ENCODE measurements at regions not wholly inside any gene's neighbourhood (a gene's known extent, or its start where the extent isn't known, plus 50 kb on each side); places are given as distances from the start of the nearest gene placed in this dataset.

GRCh38 chr1:67991546-67991945, 58.9 kb downstream of the DIRAS3 start:
- DNase-seq (ENCODE audit: low spot score in 2 of 2), result no peak
- Histone ChIP-seq H3K4me3 (no peak overlapping the region), H3K36me3 (no peaks in the 10 kb centered on the region), H3K27ac (no peak overlapping the region), H3K4me1 (no peaks in the 10 kb centered on the region), H3K9me3 (no peaks in the 10 kb centered on the region), H3K27me3 (no peaks in the 10 kb centered on the region)
- intact Hi-C loops (cut with DNase I), result no loop called here
- no peak for TF ChIP-seq CTCF (IDR thresholded peaks at IDR 0.05)

- TF ChIP-seq CTCF (IDR thresholded peaks at IDR 0.05), result no peak
- H3K9me3 ChIP-seq, result no peaks in the 10 kb centered on the region
- intact Hi-C loops (cut with DNase I), result no loop called here
- no peak for DNase-seq (ENCODE audit: low spot score in 2 of 2)
- H3K4me1 ChIP-seq, result peaks cover 0 to 2% of the 10 kb centered on the region in 2 donors
- H3K36me3 ChIP-seq, result no peaks in the 10 kb centered on the region
- H3K27ac ChIP-seq, result no peak overlapping the region
- H3K4me3 ChIP-seq, result no peak overlapping the region
- H3K27me3 ChIP-seq, result no peaks in the 10 kb centered on the region
These were observed 62.4 kb downstream of the DIRAS3 start for GRCh38 chr1:67988066-67988465.

- Histone ChIP-seq H3K36me3 (no peaks in the 10 kb centered on the region), H3K27ac (no peak overlapping the region), H3K4me3 (no peak overlapping the region), H3K9me3 (no peaks in the 10 kb centered on the region), H3K4me1 (peaks cover 0 to 2% of the 10 kb centered on the region in 2 donors), H3K27me3 (no peaks in the 10 kb centered on the region)
- DNase-seq (ENCODE audit: low spot score in 2 of 2), result no peak
- no peak for TF ChIP-seq CTCF (IDR thresholded peaks at IDR 0.05)
- intact Hi-C loops (cut with DNase I), result no loop called here
These were observed 63.2 kb downstream of the DIRAS3 start for GRCh38 chr1:67987046-67987799.

- no peaks in the 10 kb centered on the region for H3K27me3 ChIP-seq
- intact Hi-C loops (cut with DNase I), result no loop called here
- DNase-seq (ENCODE audit: low spot score in 2 of 2), result no peak
- TF ChIP-seq CTCF (IDR thresholded peaks at IDR 0.05), result no peak
- no peak overlapping the region for H3K27ac ChIP-seq
- no peaks in the 10 kb centered on the region for H3K36me3 ChIP-seq
- no peaks in the 10 kb centered on the region for H3K9me3 ChIP-seq
- H3K4me1 ChIP-seq, result peaks cover 0 to 2% of the 10 kb centered on the region in 2 donors
- H3K4me3 ChIP-seq, result no peak overlapping the region
These were observed 66.6 kb downstream of the DIRAS3 start for GRCh38 chr1:67983867-67984266.

GRCh38 chr1:67980028-67980427, 70.4 kb downstream of the DIRAS3 start:
- intact Hi-C loops (cut with DNase I), result no loop called here
- H3K36me3 ChIP-seq, result no peaks in the 10 kb centered on the region
- H3K4me1 ChIP-seq, result peaks cover 0 to 2% of the 10 kb centered on the region in 2 donors
- no peak overlapping the region for H3K4me3 ChIP-seq
- H3K9me3 ChIP-seq, result no peaks in the 10 kb centered on the region
- H3K27me3 ChIP-seq, result no peaks in the 10 kb centered on the region
- H3K27ac ChIP-seq, result no peak overlapping the region
- TF ChIP-seq CTCF (IDR thresholded peaks at IDR 0.05), result no peak
- no peak for DNase-seq (ENCODE audit: low spot score in 2 of 2)

All from ascending aorta (tissue), 2 donors.